ENCODE measurements at regions not wholly inside any gene's neighbourhood (a gene's known extent, or its start where the extent isn't known, plus 50 kb on each side); places are given as distances from the start of the nearest gene placed in this dataset.

DNA sequence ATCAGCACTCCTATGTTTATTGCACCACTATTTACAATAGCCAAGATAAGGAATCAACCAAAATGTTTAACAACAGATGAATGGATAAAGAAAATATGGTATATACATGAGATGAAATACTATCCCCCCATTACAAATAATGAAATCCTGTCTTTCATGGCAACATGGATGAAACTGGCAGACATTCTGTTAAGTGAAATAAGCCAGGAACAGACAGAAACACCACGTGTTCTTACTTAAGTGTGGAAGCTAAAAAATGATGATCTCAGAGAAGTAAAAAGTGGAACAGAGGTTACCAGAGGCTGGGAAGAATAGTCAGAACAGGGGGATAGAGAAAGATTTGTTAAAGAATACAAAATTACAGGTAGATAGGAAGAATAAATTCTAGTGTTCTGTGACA, 113.7 kb upstream of the MDM1 start:
- no peaks in the 10 kb centered on the region for H3K36me3 ChIP-seq (ENCODE audit: control insufficient read depth in 5 of 5, insufficient read depth in 5 of 5, low read length in 5 of 5)
- no peak overlapping the region for H3K4me3 ChIP-seq (ENCODE audit: low read depth in 1 of 5, low read length in 5 of 5)
- H3K9me3 ChIP-seq (ENCODE audit: control insufficient read depth in 5 of 5, low read length in 5 of 5) = peaks cover 0 to 5% (median 0%) of the 10 kb centered on the region in 5 donors
- peaks cover 0 to 32% (median 29%) of the 10 kb centered on the region in 5 donors for H3K4me1 ChIP-seq (ENCODE audit: control insufficient read depth in 5 of 5, insufficient read depth in 5 of 5, low read length in 5 of 5)
- H3K27ac ChIP-seq (ENCODE audit: low read depth, low read length) = peak overlapping the region; percentile 84
- H3K27me3 ChIP-seq (ENCODE audit: control insufficient read depth in 5 of 5, insufficient read depth in 4 of 5, low read length in 5 of 5) = no peaks in the 10 kb centered on the region
- H3K9ac ChIP-seq (ENCODE audit: low read length in 5 of 5) = peak overlapping the region in 1 of 5 donors; percentile 40

DNA sequence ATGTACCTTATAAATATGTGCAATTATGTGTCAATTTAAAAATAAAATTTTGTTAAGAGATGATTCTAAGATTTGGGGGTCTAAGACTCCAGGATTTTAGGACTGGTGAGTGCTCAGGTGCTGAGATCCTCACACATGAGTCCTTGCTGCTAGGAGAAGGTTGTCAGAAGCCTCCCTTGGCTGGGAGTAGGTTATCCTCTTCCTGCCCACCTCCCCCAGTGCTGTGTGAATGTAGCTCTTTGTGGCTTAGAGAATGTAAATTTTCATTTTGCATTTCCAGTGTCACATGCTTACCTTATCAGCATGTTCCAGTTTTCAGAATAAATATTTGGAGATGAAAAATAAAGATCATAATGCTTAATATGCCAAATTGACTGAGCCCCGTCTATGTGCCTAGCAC, 114.2 kb upstream of the MDM1 start:
- no peaks in the 10 kb centered on the region for H3K27me3 ChIP-seq (ENCODE audit: control insufficient read depth in 5 of 5, insufficient read depth in 4 of 5, low read length in 5 of 5)
- H3K36me3 ChIP-seq (ENCODE audit: control insufficient read depth in 5 of 5, insufficient read depth in 5 of 5, low read length in 5 of 5) = no peaks in the 10 kb centered on the region
- H3K4me3 ChIP-seq (ENCODE audit: low read depth in 1 of 5, low read length in 5 of 5) = no peak overlapping the region
- peak overlapping the region; percentile 84 for H3K27ac ChIP-seq (ENCODE audit: low read depth, low read length)
- H3K4me1 ChIP-seq (ENCODE audit: control insufficient read depth in 5 of 5, insufficient read depth in 5 of 5, low read length in 5 of 5) = peaks cover under 1 to 38% (median 34%) of the 10 kb centered on the region in 5 donors
- peaks cover 0 to 5% (median 0%) of the 10 kb centered on the region in 5 donors for H3K9me3 ChIP-seq (ENCODE audit: control insufficient read depth in 5 of 5, low read length in 5 of 5)
- H3K9ac ChIP-seq (ENCODE audit: low read length in 5 of 5) = peak overlapping the region in 1 of 5 donors; percentile 40

DNA sequence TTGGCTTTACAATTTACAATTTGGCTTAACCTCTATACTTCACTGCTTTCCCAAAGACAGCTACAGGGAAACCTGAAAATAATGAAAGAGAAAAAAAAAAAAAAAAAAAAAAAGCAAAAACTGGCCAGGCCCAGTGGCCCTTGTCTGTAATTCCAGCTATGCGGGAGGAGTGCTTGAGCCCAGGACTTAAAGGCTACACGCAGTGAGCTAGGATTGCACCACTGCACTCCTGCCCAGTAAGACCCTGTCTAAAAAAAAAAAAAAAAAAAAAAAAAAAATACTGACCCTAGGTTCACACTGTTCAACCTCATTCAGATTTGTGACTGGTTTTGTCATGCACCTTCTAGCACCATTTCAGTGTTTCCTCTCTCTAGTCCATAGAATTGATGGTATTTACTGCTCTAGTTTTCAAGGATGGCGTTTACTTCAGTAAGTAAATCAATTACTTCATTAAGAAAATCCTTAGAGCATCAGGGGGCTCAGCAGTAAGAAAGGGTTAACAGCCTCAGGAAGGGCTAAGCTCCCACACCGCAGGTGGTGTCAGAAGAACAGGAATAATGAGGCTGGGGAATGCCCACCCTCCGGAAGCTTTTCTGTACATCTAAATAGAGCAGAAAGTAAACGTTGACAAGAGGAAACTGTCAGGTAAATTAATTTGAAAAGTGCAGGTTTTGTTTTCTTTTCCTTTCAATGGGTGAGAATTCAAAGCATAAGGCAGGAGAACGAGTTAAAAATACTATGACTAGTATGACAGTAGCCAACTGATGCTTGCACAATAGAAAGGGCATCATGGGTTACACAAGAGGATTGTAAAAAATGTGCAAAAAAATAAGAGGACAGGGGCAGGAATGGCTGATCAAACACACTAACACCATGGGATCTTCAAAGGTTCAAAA, 115.0 kb upstream of the MDM1 start:
- Histone ChIP-seq H3K9ac (ENCODE audit: low read length in 5 of 5) (peak overlapping the region in 1 of 5 donors; percentile 40), H3K27ac (ENCODE audit: low read depth, low read length) (peak overlapping the region; percentile 84), H3K4me1 (ENCODE audit: control insufficient read depth in 5 of 5, insufficient read depth in 5 of 5, low read length in 5 of 5) (peaks cover 6 to 45% (median 42%) of the 10 kb centered on the region in 5 donors), H3K27me3 (ENCODE audit: control insufficient read depth in 5 of 5, insufficient read depth in 4 of 5, low read length in 5 of 5) (no peaks in the 10 kb centered on the region), H3K36me3 (ENCODE audit: control insufficient read depth in 5 of 5, insufficient read depth in 5 of 5, low read length in 5 of 5) (no peaks in the 10 kb centered on the region), H3K4me3 (ENCODE audit: low read depth in 1 of 5, low read length in 5 of 5) (peak overlapping the region in 2 of 5 donors; percentile 6 to 19), H3K9me3 (ENCODE audit: control insufficient read depth in 5 of 5, low read length in 5 of 5) (peaks cover 0 to 5% (median 0%) of the 10 kb centered on the region in 5 donors)

DNA sequence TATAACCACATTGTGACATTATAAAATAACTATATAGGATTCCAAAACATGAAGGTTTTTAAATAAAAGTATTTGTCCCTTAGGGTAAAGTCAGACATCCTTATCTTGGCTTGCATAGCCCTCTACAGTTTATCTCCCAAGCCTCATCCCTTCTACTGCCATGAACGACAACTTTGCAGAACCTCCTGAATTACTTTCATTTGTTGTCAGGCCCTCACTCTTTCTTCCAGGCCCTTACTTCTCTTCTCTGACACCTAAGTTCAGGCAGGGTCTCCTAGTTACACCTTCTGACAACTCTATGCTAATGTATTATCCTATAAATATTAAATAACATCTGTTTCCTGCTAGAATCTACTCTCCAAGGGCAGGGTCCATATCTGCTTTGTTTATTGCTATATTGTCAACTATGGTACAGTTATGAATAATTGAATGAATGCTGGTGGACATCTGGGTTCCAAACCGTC, 115.7 kb upstream of the MDM1 start:
- H3K27me3 ChIP-seq (ENCODE audit: control insufficient read depth in 5 of 5, insufficient read depth in 4 of 5, low read length in 5 of 5) = no peaks in the 10 kb centered on the region
- H3K9ac ChIP-seq (ENCODE audit: low read length in 5 of 5) = no peak overlapping the region
- no peak overlapping the region for H3K27ac ChIP-seq (ENCODE audit: low read depth, low read length)
- H3K36me3 ChIP-seq (ENCODE audit: control insufficient read depth in 5 of 5, insufficient read depth in 5 of 5, low read length in 5 of 5) = no peaks in the 10 kb centered on the region
- no peak overlapping the region for H3K4me3 ChIP-seq (ENCODE audit: low read depth in 1 of 5, low read length in 5 of 5)
- peaks cover 0 to 5% (median 0%) of the 10 kb centered on the region in 5 donors for H3K9me3 ChIP-seq (ENCODE audit: control insufficient read depth in 5 of 5, low read length in 5 of 5)
- peaks cover 6 to 49% (median 45%) of the 10 kb centered on the region in 5 donors for H3K4me1 ChIP-seq (ENCODE audit: control insufficient read depth in 5 of 5, insufficient read depth in 5 of 5, low read length in 5 of 5)

DNA sequence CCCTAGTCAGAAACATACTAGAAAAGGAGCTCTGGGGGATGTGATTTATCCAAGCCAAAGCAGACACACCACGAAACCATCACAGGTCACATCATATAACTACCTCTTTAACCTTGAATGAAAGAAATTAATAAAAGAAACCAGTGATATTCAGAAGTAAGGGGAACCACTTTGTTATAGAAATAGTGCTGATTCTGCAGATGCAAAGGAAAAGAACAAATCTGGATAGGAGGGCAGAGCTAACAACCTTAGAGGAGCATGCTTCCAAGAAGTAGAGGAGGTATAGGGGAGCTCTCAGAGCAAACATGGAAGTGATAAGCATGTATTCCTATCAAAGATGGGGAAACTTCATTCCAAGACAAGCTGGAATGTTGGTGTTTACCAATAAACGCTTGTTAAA, 117.0 kb upstream of the MDM1 start:
- Histone ChIP-seq H3K9me3 (ENCODE audit: control insufficient read depth in 5 of 5, low read length in 5 of 5) (peaks cover 0 to 4% (median 0%) of the 10 kb centered on the region in 5 donors), H3K36me3 (ENCODE audit: control insufficient read depth in 5 of 5, insufficient read depth in 5 of 5, low read length in 5 of 5) (no peaks in the 10 kb centered on the region), H3K4me3 (ENCODE audit: low read depth in 1 of 5, low read length in 5 of 5) (no peak overlapping the region), H3K4me1 (ENCODE audit: control insufficient read depth in 5 of 5, insufficient read depth in 5 of 5, low read length in 5 of 5) (peaks cover 6 to 57% (median 49%) of the 10 kb centered on the region in 5 donors), H3K27me3 (ENCODE audit: control insufficient read depth in 5 of 5, insufficient read depth in 4 of 5, low read length in 5 of 5) (no peaks in the 10 kb centered on the region), H3K27ac (ENCODE audit: low read depth, low read length) (no peak overlapping the region), H3K9ac (ENCODE audit: low read length in 5 of 5) (no peak overlapping the region)

DNA sequence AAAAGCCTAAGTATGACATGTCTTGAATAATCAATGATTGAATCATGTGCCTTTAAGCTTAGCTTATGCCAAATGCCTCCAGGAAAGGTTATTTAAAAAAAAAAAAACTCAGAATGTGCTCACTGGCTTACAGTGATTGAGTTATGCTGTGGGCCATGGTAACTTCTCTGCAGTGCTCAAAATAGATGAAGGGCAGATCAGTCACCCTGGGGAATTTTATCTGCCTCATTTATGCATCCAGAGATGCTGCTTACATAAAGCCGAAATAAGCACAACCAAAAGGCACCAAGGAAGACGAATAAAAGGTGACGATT, 118.7 kb upstream of the MDM1 start:
- H3K4me3 ChIP-seq (ENCODE audit: low read depth in 1 of 5, low read length in 5 of 5) = peak overlapping the region in 3 of 5 donors; percentile 4 to 34 (median 30)
- H3K36me3 ChIP-seq (ENCODE audit: control insufficient read depth in 5 of 5, insufficient read depth in 5 of 5, low read length in 5 of 5) = no peaks in the 10 kb centered on the region
- peaks cover 6 to 73% (median 51%) of the 10 kb centered on the region in 5 donors for H3K4me1 ChIP-seq (ENCODE audit: control insufficient read depth in 5 of 5, insufficient read depth in 5 of 5, low read length in 5 of 5)
- H3K9ac ChIP-seq (ENCODE audit: low read length in 5 of 5) = peak overlapping the region in 1 of 5 donors; percentile 27
- H3K27ac ChIP-seq (ENCODE audit: low read depth, low read length) = peak overlapping the region; percentile 70
- H3K27me3 ChIP-seq (ENCODE audit: control insufficient read depth in 5 of 5, insufficient read depth in 4 of 5, low read length in 5 of 5) = no peaks in the 10 kb centered on the region
- no peaks in the 10 kb centered on the region for H3K9me3 ChIP-seq (ENCODE audit: control insufficient read depth in 5 of 5, low read length in 5 of 5)

DNA sequence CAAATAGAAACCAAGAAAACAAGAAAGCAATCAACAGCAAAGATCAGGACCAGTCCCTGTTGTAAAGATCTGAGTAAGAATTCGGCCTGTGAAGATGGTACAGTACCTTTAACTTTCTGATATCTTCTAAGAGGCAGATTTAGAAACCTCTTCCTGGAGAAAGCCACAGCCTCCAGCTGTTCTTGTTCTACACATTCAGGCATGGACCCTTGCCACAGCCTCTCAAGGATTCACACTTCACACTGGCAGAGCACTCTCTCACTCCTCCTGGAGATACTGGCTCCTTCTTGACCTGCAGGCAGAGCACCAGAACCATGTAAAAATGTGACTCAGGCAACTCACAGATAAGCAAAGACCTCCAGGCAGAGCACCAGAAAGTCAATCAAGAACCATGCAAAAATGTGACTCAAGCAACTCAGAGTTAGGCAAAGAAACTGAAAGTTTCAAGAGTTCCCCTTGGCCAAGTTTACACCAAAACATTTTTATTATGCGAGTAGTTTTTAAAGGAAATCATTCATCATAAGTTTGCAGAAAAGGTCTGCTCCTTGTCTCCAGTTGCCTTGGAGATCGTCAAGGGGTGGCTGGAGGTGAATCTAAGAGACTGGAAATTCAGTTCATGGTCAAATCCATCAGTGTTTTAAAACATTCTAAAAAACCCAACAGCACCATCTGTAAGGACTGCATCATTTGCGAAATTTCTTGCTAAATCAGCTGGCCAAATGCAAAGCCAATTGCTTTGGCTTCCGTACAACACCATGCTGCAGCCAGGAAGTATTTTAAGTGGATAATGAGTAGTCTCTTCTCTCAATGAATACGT, 119.3 kb upstream of the MDM1 start:
- peaks cover 6 to 72% (median 47%) of the 10 kb centered on the region in 5 donors for H3K4me1 ChIP-seq (ENCODE audit: control insufficient read depth in 5 of 5, insufficient read depth in 5 of 5, low read length in 5 of 5)
- H3K27ac ChIP-seq (ENCODE audit: low read depth, low read length) = peak overlapping the region; percentile 70
- H3K9ac ChIP-seq (ENCODE audit: low read length in 5 of 5) = peak overlapping the region in 2 of 5 donors; percentile 4 to 27
- peak overlapping the region; percentile 4 to 48 (median 30) for H3K4me3 ChIP-seq (ENCODE audit: low read depth in 1 of 5, low read length in 5 of 5)
- H3K9me3 ChIP-seq (ENCODE audit: control insufficient read depth in 5 of 5, low read length in 5 of 5) = no peaks in the 10 kb centered on the region
- H3K36me3 ChIP-seq (ENCODE audit: control insufficient read depth in 5 of 5, insufficient read depth in 5 of 5, low read length in 5 of 5) = no peaks in the 10 kb centered on the region
- H3K27me3 ChIP-seq (ENCODE audit: control insufficient read depth in 5 of 5, insufficient read depth in 4 of 5, low read length in 5 of 5) = no peaks in the 10 kb centered on the region

DNA sequence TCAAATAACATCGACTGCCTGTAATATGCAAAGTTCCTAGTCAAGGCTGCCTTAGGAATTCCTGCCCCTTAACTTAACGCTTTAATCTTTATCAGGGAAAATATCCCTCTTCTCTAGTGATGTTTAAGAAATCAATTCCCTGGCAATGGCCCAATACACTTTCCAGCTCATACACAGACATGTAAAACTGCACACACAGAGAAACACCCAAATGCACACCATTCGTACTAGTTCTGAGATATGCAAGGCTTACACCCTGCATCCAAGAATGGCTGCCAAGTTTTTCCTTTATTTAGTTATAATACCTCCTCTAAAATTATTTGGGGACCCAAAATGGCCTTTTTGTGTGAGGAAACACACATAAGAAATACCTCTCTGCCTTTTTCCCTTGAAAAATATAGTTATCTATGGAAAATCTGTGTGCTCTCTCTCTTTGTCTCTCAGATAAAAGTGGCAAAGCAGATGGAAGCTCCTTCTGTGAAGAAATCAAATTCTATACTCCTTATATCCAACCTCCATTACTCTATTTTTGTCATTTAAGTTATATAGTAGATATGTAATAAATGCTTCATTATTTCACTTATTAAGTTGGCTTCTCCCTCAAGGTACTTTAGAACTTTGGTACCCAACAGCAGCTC, 120.0 kb upstream of the MDM1 start:
- peak overlapping the region; percentile 70 for H3K27ac ChIP-seq (ENCODE audit: low read depth, low read length)
- no peak overlapping the region for H3K9ac ChIP-seq (ENCODE audit: low read length in 5 of 5)
- H3K4me3 ChIP-seq (ENCODE audit: low read depth in 1 of 5, low read length in 5 of 5) = peak overlapping the region in 4 of 5 donors; percentile 3 to 48 (median 19)
- H3K9me3 ChIP-seq (ENCODE audit: control insufficient read depth in 5 of 5, low read length in 5 of 5) = no peaks in the 10 kb centered on the region
- H3K36me3 ChIP-seq (ENCODE audit: control insufficient read depth in 5 of 5, insufficient read depth in 5 of 5, low read length in 5 of 5) = no peaks in the 10 kb centered on the region
- H3K4me1 ChIP-seq (ENCODE audit: control insufficient read depth in 5 of 5, insufficient read depth in 5 of 5, low read length in 5 of 5) = peaks cover 6 to 68% (median 43%) of the 10 kb centered on the region in 5 donors
- no peaks in the 10 kb centered on the region for H3K27me3 ChIP-seq (ENCODE audit: control insufficient read depth in 5 of 5, insufficient read depth in 4 of 5, low read length in 5 of 5)

DNA sequence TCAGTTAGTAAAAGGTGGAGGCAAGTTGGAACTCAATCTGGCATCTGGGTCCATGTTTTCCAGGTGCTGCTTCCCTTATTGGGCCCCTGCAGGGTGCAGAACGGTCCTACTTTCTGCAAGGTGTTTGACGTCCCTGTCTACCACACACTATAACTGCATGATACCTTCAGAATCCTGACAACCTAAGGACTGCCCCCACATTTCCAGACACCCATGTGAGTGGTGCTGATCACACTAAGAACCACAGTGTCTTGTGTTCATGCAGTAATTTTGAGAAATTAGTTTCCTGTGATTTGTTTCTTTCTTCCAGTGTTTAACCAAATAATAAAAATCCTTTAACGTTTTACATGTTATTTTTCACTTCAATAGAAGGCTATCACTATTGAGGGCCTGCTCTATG, 121.1 kb upstream of the MDM1 start:
- no peaks in the 10 kb centered on the region for H3K36me3 ChIP-seq (ENCODE audit: control insufficient read depth in 5 of 5, insufficient read depth in 5 of 5, low read length in 5 of 5)
- no peaks in the 10 kb centered on the region for H3K27me3 ChIP-seq (ENCODE audit: control insufficient read depth in 5 of 5, insufficient read depth in 4 of 5, low read length in 5 of 5)
- peaks cover 6 to 61% (median 36%) of the 10 kb centered on the region in 5 donors for H3K4me1 ChIP-seq (ENCODE audit: control insufficient read depth in 5 of 5, insufficient read depth in 5 of 5, low read length in 5 of 5)
- H3K27ac ChIP-seq (ENCODE audit: low read depth, low read length) = no peak overlapping the region
- H3K9me3 ChIP-seq (ENCODE audit: control insufficient read depth in 5 of 5, low read length in 5 of 5) = no peaks in the 10 kb centered on the region
- no peak overlapping the region for H3K4me3 ChIP-seq (ENCODE audit: low read depth in 1 of 5, low read length in 5 of 5)
- no peak overlapping the region for H3K9ac ChIP-seq (ENCODE audit: low read length in 5 of 5)

All from subcutaneous abdominal adipose tissue (tissue), 5 donors.